ENCODE measurements at regions not wholly inside any gene's neighbourhood (a gene's known extent, or its start where the extent isn't known, plus 50 kb on each side); places are given as distances from the start of the nearest gene placed in this dataset.

DNA sequence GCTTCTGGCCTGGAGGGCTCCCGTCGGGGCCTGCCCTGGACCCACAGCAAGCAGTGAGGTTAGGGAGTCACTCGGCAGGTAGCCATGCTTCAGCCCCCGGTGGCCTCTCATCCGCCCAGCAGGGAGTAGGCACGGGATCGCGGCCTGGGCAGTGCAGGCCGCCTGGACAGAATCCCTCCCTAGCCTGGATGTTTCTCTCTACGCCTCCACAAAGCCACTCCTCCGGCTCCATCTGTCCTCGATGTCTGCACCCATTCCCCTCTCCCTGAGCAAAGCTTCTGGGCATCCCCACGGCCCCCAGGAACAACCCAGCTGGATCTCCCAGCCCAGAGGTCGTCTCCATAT lies 145.2 kb downstream of the RBFOX3 start:
- TF ChIP-seq CTCF (conservative IDR thresholded peaks at IDR 0.05; ENCODE audit: low read depth, low read length) (no peak), EZH2 (IDR thresholded peaks at IDR 0.05; ENCODE audit: low read length, unreplicated experiment) (no peak), EZH2phosphoT487 (IDR thresholded peaks at IDR 0.05; ENCODE audit: borderline replicate concordance, low read length) (no peak)
